CD14-positive monocyte (primary cell): ENCODE measurements at regions not wholly inside any gene's neighbourhood (a gene's known extent, or its start where the extent isn't known, plus 50 kb on each side); places are given as distances from the start of the nearest gene placed in this dataset.

Experiments used
- DNase-seq, 3 donors: peaks; one replicate each; pipeline ENCODE4 v3.0.0-alpha.2; 2011 to 2022
- H2AFZ ChIP-seq: 2 replicates; pipeline ENCODE4 v1.6.0; 2012; ENCODE audit warnings: mild to moderate bottlenecking, low read depth, low read length, inconsistent platforms; ENCODE audit not compliant: insufficient read depth, poor library complexity, severe bottlenecking
- H3K27ac ChIP-seq, 2 donors: 1 replicate in 1 of 2; 2 replicates in 1 of 2; pipeline ENCODE4 v1.5.1; 2012 to 2013; ENCODE audit warnings: low read length in 2 of 2, control low read depth in 1 of 2, inconsistent platforms in 1 of 2, low read depth in 1 of 2, mild to moderate bottlenecking in 1 of 2
- H3K27me3 ChIP-seq, 2 donors: one replicate each; pipeline versions ENCODE4 v1.6.0 to v1.6.1; 2011 to 2013; ENCODE audit warnings: low read length in 2 of 2; ENCODE audit not compliant: control insufficient read depth in 2 of 2, insufficient read depth in 2 of 2
- H3K36me3 ChIP-seq, 2 donors: replicated peaks in 1 of 2; 1 replicate in 1 of 2; 2 replicates in 1 of 2; pipeline versions ENCODE4 v1.5.1 to v1.6.1; 2012 to 2013; ENCODE audit warnings: low read length in 2 of 2, control low read depth in 1 of 2, inconsistent platforms in 1 of 2, mild to moderate bottlenecking in 1 of 2; ENCODE audit not compliant: insufficient read depth in 2 of 2, control insufficient read depth in 1 of 2
- H3K4me1 ChIP-seq, 2 donors: 1 replicate in 1 of 2; 2 replicates in 1 of 2; pipeline versions ENCODE4 v1.5.1 to v1.6.1; 2012 to 2013; ENCODE audit warnings: low read length in 2 of 2, control low read depth in 1 of 2, inconsistent platforms in 1 of 2, mild to moderate bottlenecking in 1 of 2, moderate library complexity in 1 of 2; ENCODE audit not compliant: insufficient read depth in 2 of 2, control insufficient read depth in 1 of 2
- H3K4me2 ChIP-seq: replicated peaks from 2 replicates; pipeline ENCODE3; 2012; ENCODE audit warnings: low read length, moderate library complexity, mild to moderate bottlenecking; ENCODE audit not compliant: poor library complexity, severe bottlenecking; ENCODE audit errors: extremely low read depth
- H3K4me3 ChIP-seq, 3 experiments: fragments of 200-600 bp in 1 of 3; sonication (generic) in 1 of 3; replicated peaks in 1 of 3; 1 replicate in 2 of 3; 2 replicates in 1 of 3; pipeline ENCODE4 v1.5.1; 2011 to 2013; ENCODE audit warnings: low read length in 3 of 3, mild to moderate bottlenecking in 3 of 3, control low read depth in 2 of 3, low read depth in 2 of 3, inconsistent platforms in 1 of 3, moderate library complexity in 1 of 3
- H3K79me2 ChIP-seq: 2 replicates; pipeline ENCODE4 v1.6.0; 2012; ENCODE audit warnings: mild to moderate bottlenecking, control low read depth, inconsistent platforms, low read length, moderate library complexity; ENCODE audit not compliant: insufficient read depth
- H3K9ac ChIP-seq: 2 replicates; pipeline ENCODE4 v1.6.0; 2017; ENCODE audit warnings: low read length, mild to moderate bottlenecking; ENCODE audit not compliant: insufficient read depth, poor library complexity, severe bottlenecking
- H3K9me3 ChIP-seq, 2 donors: replicated peaks in 1 of 2; 1 replicate in 1 of 2; 2 replicates in 1 of 2; pipeline versions ENCODE4 v1.5.1 to v1.6.1; 2012 to 2013; ENCODE audit warnings: low read length in 2 of 2, control low read depth in 1 of 2; ENCODE audit not compliant: control insufficient read depth in 1 of 2, insufficient read depth in 1 of 2
- H4K20me1 ChIP-seq: 2 replicates; pipeline ENCODE4 v1.6.0; 2012; ENCODE audit warnings: mild to moderate bottlenecking, low read length, control low read depth, moderate library complexity; ENCODE audit not compliant: insufficient read depth
- H3K27ac Mint-ChIP-seq, 7 donors: one replicate each; pipeline ENCODE4 v1.8.0; 2020; ENCODE audit warnings: mild to moderate bottlenecking in 7 of 7, mixed read lengths in 7 of 7, moderate library complexity in 6 of 7, inconsistent platforms in 2 of 7
- H3K27me3 Mint-ChIP-seq, 3 donors: one replicate each; pipeline ENCODE4 v1.8.0; 2021 to 2022; ENCODE audit warnings: low read depth in 3 of 3, mild to moderate bottlenecking in 3 of 3, mixed read lengths in 3 of 3, moderate library complexity in 3 of 3, inconsistent platforms in 1 of 3
- H3K36me3 Mint-ChIP-seq, 2 donors: one replicate each; pipeline ENCODE4 v1.8.0; 2020; ENCODE audit warnings: mixed read lengths in 2 of 2, inconsistent platforms in 1 of 2, mild to moderate bottlenecking in 1 of 2
- H3K4me1 Mint-ChIP-seq: one replicate; pipeline ENCODE4 v1.8.0; 2020; ENCODE audit warnings: mild to moderate bottlenecking, mixed read lengths
- H3K4me3 Mint-ChIP-seq, 2 donors: one replicate each; pipeline ENCODE4 v1.8.0; 2020; ENCODE audit warnings: mild to moderate bottlenecking in 2 of 2, mixed read lengths in 2 of 2, moderate library complexity in 1 of 2
- H3K9me3 Mint-ChIP-seq, 7 donors: one replicate each; pipeline ENCODE4 v1.8.0; 2020 to 2022; ENCODE audit warnings: mixed read lengths in 7 of 7, mild to moderate bottlenecking in 6 of 7, moderate library complexity in 6 of 7, inconsistent platforms in 2 of 7
- WGBS: methylation state at CpG from one replicate; pipeline ENCODE4 v1.1.5; 2013; ENCODE audit warnings: missing lambda C conversion rate; ENCODE audit not compliant: insufficient coverage; 5-methylcytosine and 5-hydroxymethylcytosine counted together
- intact Hi-C, 2 donors: fragments of 100-400 bp; cut with micrococcal nuclease; formaldehyde crosslinking; loops; one replicate each; pipeline versions ENCODE4 v1.15.0 to v1.15.1; 2023
- TF ChIP-seq, protein P1 (sequence below): fragments of 200-600 bp; IDR thresholded peaks from one replicate; pipeline ENCODE4 v1.8.0; 2022; ENCODE audit warnings: antibody characterized with exemption, mild to moderate bottlenecking

GRCh38 chr18:1480309-1480708 is 575.6 kb downstream of the ADCYAP1 start:
- Histone ChIP-seq H3K36me3 (no peaks in the 10 kb centered on the region), H3K4me3 (no peak overlapping the region), H4K20me1 (no peaks in the 10 kb centered on the region), H2AFZ (no peak overlapping the region), H3K79me2 (no peaks in the 10 kb centered on the region), H3K4me1 (no peaks in the 10 kb centered on the region), H3K4me2 (no peak overlapping the region), H3K27me3 (no peaks in the 10 kb centered on the region), H3K9ac (no peak overlapping the region), H3K9me3 (no peaks in the 10 kb centered on the region), H3K27ac (no peak overlapping the region)
- H3K4me1 Mint-ChIP-seq, result no peaks in the 10 kb centered on the region
- no peaks in the 10 kb centered on the region for H3K36me3 Mint-ChIP-seq
- DNase-seq, result no peak
- peaks cover 0 to 8% (median 0%) of the 10 kb centered on the region in 7 donors for H3K9me3 Mint-ChIP-seq
- no peak overlapping the region for H3K27ac Mint-ChIP-seq
- no CpG with 5 or more reads among the region's 2 CpGs for WGBS
- H3K4me3 Mint-ChIP-seq, result no peak overlapping the region
- intact Hi-C loops, result no loop called here
- no peaks in the 10 kb centered on the region for H3K27me3 Mint-ChIP-seq
- TF ChIP-seq, protein P1, sequence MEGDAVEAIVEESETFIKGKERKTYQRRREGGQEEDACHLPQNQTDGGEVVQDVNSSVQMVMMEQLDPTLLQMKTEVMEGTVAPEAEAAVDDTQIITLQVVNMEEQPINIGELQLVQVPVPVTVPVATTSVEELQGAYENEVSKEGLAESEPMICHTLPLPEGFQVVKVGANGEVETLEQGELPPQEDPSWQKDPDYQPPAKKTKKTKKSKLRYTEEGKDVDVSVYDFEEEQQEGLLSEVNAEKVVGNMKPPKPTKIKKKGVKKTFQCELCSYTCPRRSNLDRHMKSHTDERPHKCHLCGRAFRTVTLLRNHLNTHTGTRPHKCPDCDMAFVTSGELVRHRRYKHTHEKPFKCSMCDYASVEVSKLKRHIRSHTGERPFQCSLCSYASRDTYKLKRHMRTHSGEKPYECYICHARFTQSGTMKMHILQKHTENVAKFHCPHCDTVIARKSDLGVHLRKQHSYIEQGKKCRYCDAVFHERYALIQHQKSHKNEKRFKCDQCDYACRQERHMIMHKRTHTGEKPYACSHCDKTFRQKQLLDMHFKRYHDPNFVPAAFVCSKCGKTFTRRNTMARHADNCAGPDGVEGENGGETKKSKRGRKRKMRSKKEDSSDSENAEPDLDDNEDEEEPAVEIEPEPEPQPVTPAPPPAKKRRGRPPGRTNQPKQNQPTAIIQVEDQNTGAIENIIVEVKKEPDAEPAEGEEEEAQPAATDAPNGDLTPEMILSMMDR, result no peak

DNA sequence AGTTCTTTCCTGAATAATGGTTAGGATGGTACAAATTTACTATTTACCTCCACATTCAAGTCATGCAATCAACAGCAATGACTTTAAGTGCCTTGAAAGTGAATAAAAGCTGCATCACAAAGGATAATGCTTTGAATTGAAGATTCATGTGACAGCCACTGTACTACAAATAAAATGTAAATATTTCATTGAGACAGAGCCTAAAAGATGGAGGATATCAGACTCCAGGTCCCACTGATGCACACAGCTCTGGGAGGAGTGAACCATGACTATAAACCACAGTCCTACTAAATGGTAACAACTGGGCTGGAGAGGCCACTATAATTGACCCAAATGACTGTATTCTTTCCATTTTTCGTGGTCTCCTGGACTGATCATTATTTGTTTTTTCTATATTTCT is 576.9 kb downstream of the ADCYAP1 start:
- H4K20me1 ChIP-seq, result no peaks in the 10 kb centered on the region
- no peaks in the 10 kb centered on the region for H3K9me3 ChIP-seq
- no peak for DNase-seq
- H3K9ac ChIP-seq, result no peak overlapping the region
- H3K79me2 ChIP-seq, result no peaks in the 10 kb centered on the region
- no peaks in the 10 kb centered on the region for H3K4me1 ChIP-seq
- H3K27me3 Mint-ChIP-seq, result peaks cover 0 to 3% (median 0%) of the 10 kb centered on the region in 3 donors
- intact Hi-C loops, result no loop called here
- H3K27ac Mint-ChIP-seq, result no peak overlapping the region
- WGBS, result no CpG with 5 or more reads among the region's 1 CpG
- no peak overlapping the region for H3K4me2 ChIP-seq
- peaks cover 0 to 7% (median 0%) of the 10 kb centered on the region in 7 donors for H3K9me3 Mint-ChIP-seq
- no peaks in the 10 kb centered on the region for H3K4me1 Mint-ChIP-seq
- no peak overlapping the region for H3K4me3 Mint-ChIP-seq
- H2AFZ ChIP-seq, result no peak overlapping the region
- TF ChIP-seq, protein P1, result no peak
- no peak overlapping the region for H3K27ac ChIP-seq
- no peak overlapping the region for H3K4me3 ChIP-seq
- no peaks in the 10 kb centered on the region for H3K36me3 ChIP-seq
- no peaks in the 10 kb centered on the region for H3K36me3 Mint-ChIP-seq
- H3K27me3 ChIP-seq, result no peaks in the 10 kb centered on the region
